Calu3 (cell line): ENCODE measurements at regions not wholly inside any gene's neighbourhood (a gene's known extent, or its start where the extent isn't known, plus 50 kb on each side); places are given as distances from the start of the nearest gene placed in this dataset.
"Not testable (repeated sequence)": the region's sequence is repeated elsewhere in the genome, so short reads cannot be mapped to it uniquely, and the experiment has no call there.

Experiments
- BruUV-seq: library from RNA; stranded (reverse); fragments of 400-500 nt; replicated peaks from 2 replicates; lab custom pipeline; 2021; lab: Mats Ljungman, UMichigan
- CTCF ChIA-PET: fragments of 300-600 bp; sonication (Branson Sonifier 250); formaldehyde crosslinking; loops from one replicate; lab custom pipeline; 2022; ENCODE audit warnings: antibody characterized with exemption; lab: Charles Lee
- DNase-seq: peaks from one replicate; pipeline ENCODE4 v3.0.0; 2022
- H3K27ac Mint-ChIP-seq: one replicate; pipeline ENCODE4 v1.8.0; 2022; ENCODE audit warnings: mixed read lengths; ENCODE audit not compliant: unreplicated experiment
- H3K27me3 Mint-ChIP-seq: one replicate; pipeline ENCODE4 v1.8.0; 2022; ENCODE audit warnings: mixed read lengths; ENCODE audit not compliant: unreplicated experiment
- H3K36me3 Mint-ChIP-seq: one replicate; pipeline ENCODE4 v1.8.0; 2022; ENCODE audit warnings: mild to moderate bottlenecking, moderate library complexity, mixed read lengths; ENCODE audit not compliant: insufficient read depth, unreplicated experiment
- H3K4me1 Mint-ChIP-seq: one replicate; pipeline ENCODE4 v1.8.0; 2022; ENCODE audit warnings: mild to moderate bottlenecking, low read depth, mixed read lengths; ENCODE audit not compliant: unreplicated experiment
- H3K4me3 Mint-ChIP-seq: one replicate; pipeline ENCODE4 v1.8.0; 2022; ENCODE audit warnings: mild to moderate bottlenecking, low read depth, moderate library complexity, mixed read lengths; ENCODE audit not compliant: unreplicated experiment
- H3K9me3 Mint-ChIP-seq: one replicate; pipeline ENCODE4 v1.8.0; 2022; ENCODE audit warnings: low read depth, mixed read lengths; ENCODE audit not compliant: unreplicated experiment
- CTCF ChIP-seq: fragments of 200-600 bp; IDR thresholded peaks from one replicate; pipeline ENCODE4 v1.8.0; 2022; ENCODE audit warnings: antibody characterized with exemption; ENCODE audit not compliant: unreplicated experiment
- intact Hi-C: fragments of 100-400 bp; cut with micrococcal nuclease; formaldehyde crosslinking; loops from one replicate; pipeline ENCODE4 v1.10.0; 2022; ENCODE audit not compliant: unreplicated experiment

- H3K36me3 Mint-ChIP-seq, DNase-seq, BruUV-seq, intact Hi-C loops, H3K9me3 Mint-ChIP-seq, H3K4me1 Mint-ChIP-seq, H3K4me3 Mint-ChIP-seq, CTCF ChIA-PET, H3K27ac Mint-ChIP-seq: not testable (repeated sequence)
- peaks cover 50% of the 10 kb centered on the region for H3K27me3 Mint-ChIP-seq
Observed at GRCh38 chr2:88994856-88995255, 303.4 kb downstream of the RPIA start.

- H3K36me3 Mint-ChIP-seq, H3K27ac Mint-ChIP-seq, H3K4me3 Mint-ChIP-seq, intact Hi-C loops, DNase-seq, H3K4me1 Mint-ChIP-seq, BruUV-seq, CTCF ChIA-PET, H3K9me3 Mint-ChIP-seq: not testable (repeated sequence)
- H3K27me3 Mint-ChIP-seq, result peaks cover 43% of the 10 kb centered on the region
Observed at GRCh38 chr2:88996588-88996987, 305.1 kb downstream of the RPIA start.

- Mint-ChIP-seq H3K9me3 (no peaks in the 10 kb centered on the region), H3K27me3 (peaks cover 32% of the 10 kb centered on the region), H3K4me3 (no peak overlapping the region), H3K27ac (no peak overlapping the region), H3K36me3 (no peaks in the 10 kb centered on the region), H3K4me1 (no peaks in the 10 kb centered on the region)
- DNase-seq, result no peak
- no peak for TF ChIP-seq CTCF
- intact Hi-C loops, result no loop called here
- no TSS peak for BruUV-seq
- CTCF ChIA-PET, result no interaction called here
Observed at GRCh38 chr2:88999365-88999764, 307.9 kb downstream of the RPIA start.

DNA sequence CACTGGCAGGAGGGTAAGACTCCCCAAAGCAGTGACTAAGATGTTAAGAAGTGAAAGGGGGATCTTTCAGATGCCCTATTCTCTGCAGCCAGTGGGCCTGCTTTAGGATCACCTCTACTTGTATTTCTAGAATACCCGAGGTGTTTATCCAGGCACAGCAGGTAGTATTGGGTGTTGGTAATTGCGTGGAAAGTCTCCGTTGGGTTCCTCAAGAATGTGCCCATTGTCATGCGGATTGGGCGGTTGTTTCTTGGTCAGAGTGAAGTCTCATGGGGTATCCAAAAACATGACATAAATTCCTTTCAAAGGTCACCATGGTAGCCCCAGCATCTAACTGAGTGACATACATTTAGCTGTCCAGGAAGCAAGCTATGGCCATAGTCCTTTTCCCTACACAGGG, 308.8 kb downstream of the RPIA start:
- H3K36me3 Mint-ChIP-seq, result no peaks in the 10 kb centered on the region
- no peaks in the 10 kb centered on the region for H3K4me1 Mint-ChIP-seq
- no peaks in the 10 kb centered on the region for H3K9me3 Mint-ChIP-seq
- H3K27me3 Mint-ChIP-seq, result peaks cover 26% of the 10 kb centered on the region
- H3K4me3 Mint-ChIP-seq, result no peak overlapping the region
- no TSS peak for BruUV-seq
- H3K27ac Mint-ChIP-seq, result no peak overlapping the region
- no peak for TF ChIP-seq CTCF
- intact Hi-C loops, result no loop called here
- no peak for DNase-seq
- CTCF ChIA-PET, result no interaction called here

DNA sequence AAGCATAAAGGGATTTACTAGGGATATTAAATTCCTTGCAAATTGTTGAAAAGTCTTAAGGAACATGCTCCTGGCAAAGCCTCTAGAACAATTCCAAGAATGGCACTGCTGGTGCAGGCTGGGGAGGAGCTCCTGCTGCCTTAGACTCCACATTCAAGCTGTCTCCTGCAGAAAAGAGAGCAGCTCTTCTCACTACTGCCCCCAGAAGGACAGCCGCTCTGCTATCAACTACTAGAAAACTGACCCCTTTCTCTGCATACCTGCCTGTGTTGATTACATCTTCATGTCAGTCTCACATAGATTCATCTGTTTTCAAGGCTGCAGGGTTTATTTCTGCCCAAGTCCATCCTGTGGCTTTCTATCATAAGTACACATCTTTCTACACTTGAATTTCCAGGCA, 312.8 kb downstream of the RPIA start:
- H3K9me3 Mint-ChIP-seq, H3K4me3 Mint-ChIP-seq, H3K36me3 Mint-ChIP-seq, intact Hi-C loops, H3K27me3 Mint-ChIP-seq, CTCF ChIA-PET, DNase-seq, BruUV-seq, H3K4me1 Mint-ChIP-seq, H3K27ac Mint-ChIP-seq: not testable (repeated sequence)

GRCh38 chr2:89020566-89020965, 329.1 kb downstream of the RPIA start:
- H3K4me1 Mint-ChIP-seq, H3K36me3 Mint-ChIP-seq, BruUV-seq, DNase-seq, CTCF ChIA-PET, intact Hi-C loops, H3K27ac Mint-ChIP-seq, H3K27me3 Mint-ChIP-seq, H3K4me3 Mint-ChIP-seq, H3K9me3 Mint-ChIP-seq: not testable (repeated sequence)

DNA sequence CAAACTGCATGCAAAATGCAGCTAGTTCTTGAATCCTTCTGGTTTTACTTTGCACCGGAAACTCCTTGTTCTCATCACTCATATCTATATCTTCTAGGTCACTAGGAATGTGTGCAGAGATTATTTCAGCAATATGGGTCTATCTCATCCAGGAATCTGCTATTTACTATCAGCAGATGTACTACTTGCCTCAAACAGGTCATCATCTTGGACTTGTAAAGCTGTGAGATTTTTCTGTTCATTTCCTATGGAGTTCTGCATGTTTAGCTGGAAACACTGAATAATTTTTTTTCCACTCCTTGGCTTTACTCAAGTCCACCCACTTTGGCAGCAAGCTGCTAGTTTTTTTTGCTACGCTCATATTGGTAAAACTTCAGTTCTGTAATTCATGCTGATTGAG, 334.8 kb downstream of the RPIA start:
- BruUV-seq, DNase-seq, H3K27ac Mint-ChIP-seq, H3K36me3 Mint-ChIP-seq, CTCF ChIA-PET, H3K9me3 Mint-ChIP-seq, H3K27me3 Mint-ChIP-seq, H3K4me3 Mint-ChIP-seq, H3K4me1 Mint-ChIP-seq, intact Hi-C loops: not testable (repeated sequence)

GRCh38 chr2:89027115-89027514, 335.6 kb downstream of the RPIA start:
- H3K4me3 Mint-ChIP-seq, H3K9me3 Mint-ChIP-seq, DNase-seq, intact Hi-C loops, CTCF ChIA-PET, H3K27ac Mint-ChIP-seq, BruUV-seq, H3K36me3 Mint-ChIP-seq, H3K4me1 Mint-ChIP-seq, H3K27me3 Mint-ChIP-seq: not testable (repeated sequence)

GRCh38 chr2:89027536-89027935, 336.1 kb downstream of the RPIA start:
- BruUV-seq, H3K36me3 Mint-ChIP-seq, H3K4me1 Mint-ChIP-seq, H3K9me3 Mint-ChIP-seq, H3K27ac Mint-ChIP-seq, DNase-seq, CTCF ChIA-PET, H3K27me3 Mint-ChIP-seq, H3K4me3 Mint-ChIP-seq, intact Hi-C loops: not testable (repeated sequence)
